Nephron (organoid): ENCODE measurements at regions not wholly inside any gene's neighbourhood (a gene's known extent, or its start where the extent isn't known, plus 50 kb on each side); places are given as distances from the start of the nearest gene placed in this dataset.

Experiments used
- H3K27ac Mint-ChIP-seq, 3 experiments: 2 replicates each; pipeline ENCODE4 v1.8.0; 2020; ENCODE audit warnings: mixed read lengths in 3 of 3, mild to moderate bottlenecking in 2 of 3, moderate library complexity in 1 of 3
- H3K27me3 Mint-ChIP-seq: 2 replicates; pipeline ENCODE4 v1.8.0; 2021; ENCODE audit warnings: low read depth, mild to moderate bottlenecking, moderate library complexity, mixed read lengths
- H3K36me3 Mint-ChIP-seq: 2 replicates; pipeline ENCODE4 v1.8.0; 2020; ENCODE audit warnings: low read depth, mixed read lengths
- H3K4me1 Mint-ChIP-seq: 2 replicates; pipeline ENCODE4 v1.8.0; 2020; ENCODE audit warnings: mixed read lengths
- H3K4me3 Mint-ChIP-seq, 3 experiments: 2 replicates each; pipeline ENCODE4 v1.8.0; 2020; ENCODE audit warnings: mild to moderate bottlenecking in 3 of 3, mixed read lengths in 3 of 3, moderate library complexity in 2 of 3
- H3K9me3 Mint-ChIP-seq: 2 replicates; pipeline ENCODE4 v1.8.0; 2020; ENCODE audit warnings: mixed read lengths
- CTCF ChIP-seq, 3 experiments: fragments of 200-600 bp; sonication (generic); IDR thresholded peaks; one replicate each; pipeline ENCODE4 v1.5.0; 2021; ENCODE audit warnings: antibody characterized with exemption in 3 of 3; ENCODE audit not compliant: unreplicated experiment in 3 of 3

DNA sequence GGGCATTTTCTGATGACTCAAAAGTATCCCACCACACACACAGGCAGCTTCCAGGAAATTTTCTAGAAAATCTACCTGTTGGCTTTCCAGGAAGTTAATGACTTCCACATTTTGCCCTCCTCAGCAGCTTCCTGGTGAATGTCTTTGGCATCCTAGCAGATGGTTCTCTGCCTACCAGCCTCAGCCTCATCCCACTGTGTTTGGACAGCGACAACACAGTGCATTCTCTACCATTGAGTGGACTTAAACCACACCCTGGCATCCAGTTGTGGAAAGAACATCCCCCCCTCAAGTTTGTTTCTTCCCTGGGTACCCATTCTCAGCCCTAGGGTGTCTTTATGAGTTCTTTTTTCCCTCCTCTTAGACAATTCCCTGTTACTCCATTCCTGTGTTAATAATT lies 50.8 kb upstream of the GADL1 start:
- Mint-ChIP-seq H3K36me3 (no peaks in the 10 kb centered on the region), H3K4me3 (no peak overlapping the region), H3K9me3 (peaks cover 12% of the 10 kb centered on the region), H3K27ac (no peak overlapping the region), H3K27me3 (peaks cover 5% of the 10 kb centered on the region), H3K4me1 (peaks cover 9% of the 10 kb centered on the region)
- no peak for TF ChIP-seq CTCF (IDR thresholded peaks at IDR 0.05; ENCODE audit: unreplicated experiment in 3 of 3)

DNA sequence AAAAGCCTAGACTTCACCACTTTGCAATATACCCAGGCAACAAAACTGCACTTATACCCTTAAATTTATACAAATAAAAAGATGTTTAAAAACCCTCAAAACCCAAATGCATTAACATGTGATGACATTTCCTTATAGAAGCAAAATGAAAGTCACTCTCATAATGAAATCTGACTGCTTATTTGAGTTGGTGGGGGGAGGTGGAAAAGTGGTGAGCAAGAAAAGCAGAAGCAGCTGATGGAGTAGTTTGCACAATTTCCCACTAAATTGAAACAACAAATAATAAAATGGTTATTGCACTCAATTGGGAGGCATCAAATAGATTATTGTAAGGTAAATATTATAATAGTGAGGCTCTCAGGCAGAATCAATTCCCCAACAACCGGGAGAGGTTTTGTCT lies 54.0 kb upstream of the GADL1 start:
- Mint-ChIP-seq H3K27ac (no peak overlapping the region), H3K27me3 (no peaks in the 10 kb centered on the region), H3K9me3 (peaks cover 3% of the 10 kb centered on the region), H3K4me1 (no peaks in the 10 kb centered on the region), H3K36me3 (no peaks in the 10 kb centered on the region), H3K4me3 (no peak overlapping the region)
- TF ChIP-seq CTCF (IDR thresholded peaks at IDR 0.05; ENCODE audit: unreplicated experiment in 3 of 3), result no peak

DNA sequence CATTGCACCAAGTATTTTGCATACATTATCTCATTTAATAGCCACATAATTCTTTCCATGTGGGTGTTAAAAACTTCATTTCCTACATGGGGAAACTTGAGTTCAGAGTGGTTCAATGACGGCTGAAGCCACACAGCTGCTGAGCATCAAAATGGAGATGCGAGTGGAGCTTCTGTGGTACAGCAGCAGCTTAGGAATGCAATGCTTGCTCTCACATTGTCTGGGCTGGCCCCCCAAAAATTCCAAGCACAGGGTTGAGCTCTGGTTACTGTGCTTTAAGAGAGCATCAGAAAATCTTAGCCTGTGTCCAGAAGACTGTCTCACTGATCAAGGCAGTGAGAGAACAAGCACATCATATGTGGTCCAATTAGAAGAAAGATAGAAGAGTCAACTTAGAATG lies 57.4 kb upstream of the GADL1 start:
- no peaks in the 10 kb centered on the region for H3K36me3 Mint-ChIP-seq
- TF ChIP-seq CTCF (IDR thresholded peaks at IDR 0.05; ENCODE audit: unreplicated experiment in 3 of 3), result no peak
- H3K9me3 Mint-ChIP-seq, result peaks cover 3% of the 10 kb centered on the region
- no peak overlapping the region for H3K27ac Mint-ChIP-seq
- H3K4me1 Mint-ChIP-seq, result no peaks in the 10 kb centered on the region
- H3K27me3 Mint-ChIP-seq, result no peaks in the 10 kb centered on the region
- no peak overlapping the region for H3K4me3 Mint-ChIP-seq

DNA sequence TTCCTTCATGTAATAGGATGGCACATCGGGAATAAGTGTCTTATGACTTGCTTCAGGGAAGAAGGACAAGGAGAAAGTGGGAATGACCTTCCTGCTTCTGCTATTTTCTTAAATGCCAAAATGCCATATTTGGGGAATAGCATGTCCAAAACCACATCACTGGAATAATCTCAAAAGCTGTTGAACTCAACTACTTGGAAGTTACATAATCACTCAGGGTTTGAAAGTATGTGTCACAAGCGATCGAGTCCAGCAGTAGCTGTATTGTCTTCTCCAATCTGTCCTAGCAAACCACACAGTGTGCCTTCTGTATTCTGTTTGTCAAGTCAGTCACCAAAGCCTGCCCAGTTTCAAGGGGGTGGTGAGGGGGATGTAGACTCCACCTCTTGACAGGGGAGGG lies 58.3 kb upstream of the GADL1 start:
- no peaks in the 10 kb centered on the region for H3K4me1 Mint-ChIP-seq
- TF ChIP-seq CTCF (IDR thresholded peaks at IDR 0.05; ENCODE audit: unreplicated experiment in 3 of 3), result no peak
- H3K4me3 Mint-ChIP-seq, result no peak overlapping the region
- H3K36me3 Mint-ChIP-seq, result no peaks in the 10 kb centered on the region
- no peak overlapping the region for H3K27ac Mint-ChIP-seq
- H3K9me3 Mint-ChIP-seq, result peaks cover 5% of the 10 kb centered on the region
- no peaks in the 10 kb centered on the region for H3K27me3 Mint-ChIP-seq

- Mint-ChIP-seq H3K36me3 (no peaks in the 10 kb centered on the region), H3K27ac (no peak overlapping the region), H3K9me3 (peaks cover 16% of the 10 kb centered on the region), H3K27me3 (peaks cover 3% of the 10 kb centered on the region), H3K4me3 (no peak overlapping the region), H3K4me1 (no peaks in the 10 kb centered on the region)
- no peak for TF ChIP-seq CTCF (IDR thresholded peaks at IDR 0.05; ENCODE audit: unreplicated experiment in 3 of 3)
These were observed 60.0 kb upstream of the GADL1 start for GRCh38 chr3:30954426-30954825.

DNA sequence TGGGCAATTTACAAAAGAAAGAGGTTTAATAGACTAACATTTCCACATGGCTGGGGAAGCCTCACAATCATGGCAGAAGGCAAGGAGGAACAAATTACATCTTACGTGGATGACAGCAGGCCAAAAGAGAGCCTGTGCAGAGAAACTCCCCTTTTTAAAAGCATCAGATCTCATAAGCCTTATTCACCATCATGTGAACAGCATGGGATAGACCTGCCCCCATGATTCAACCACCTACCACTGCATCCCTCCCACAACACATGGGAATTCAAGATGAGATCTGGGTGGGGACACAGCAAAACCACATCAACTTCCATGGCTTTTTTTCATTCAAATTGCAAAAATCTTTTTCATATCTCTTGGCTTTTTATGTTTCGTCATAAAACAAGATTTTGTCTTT lies 67.6 kb upstream of the GADL1 start:
- no peaks in the 10 kb centered on the region for H3K36me3 Mint-ChIP-seq
- TF ChIP-seq CTCF (IDR thresholded peaks at IDR 0.05; ENCODE audit: unreplicated experiment in 3 of 3), result no peak
- H3K27me3 Mint-ChIP-seq, result peaks cover 3% of the 10 kb centered on the region
- no peak overlapping the region for H3K4me3 Mint-ChIP-seq
- H3K9me3 Mint-ChIP-seq, result peaks cover 20% of the 10 kb centered on the region
- no peak overlapping the region for H3K27ac Mint-ChIP-seq
- H3K4me1 Mint-ChIP-seq, result no peaks in the 10 kb centered on the region
